Smooth muscle cell (in vitro differentiated cells): ENCODE measurements at regions not wholly inside any gene's neighbourhood (a gene's known extent, or its start where the extent isn't known, plus 50 kb on each side); places are given as distances from the start of the nearest gene placed in this dataset.

Source experiments
- DNase-seq: peaks from one replicate; lab custom pipeline; 2025; ENCODE audit not compliant: unreplicated experiment; lab: John Stamatoyannopoulos, UW
- H2AFZ ChIP-seq: fragments of 200-600 bp; sonication (generic); 2 replicates; pipeline ENCODE4 v1.6.0; 2016; ENCODE audit warnings: antibody characterized with exemption, low read depth, mild to moderate bottlenecking
- H3F3A ChIP-seq: fragments of 200-600 bp; sonication (generic); 2 replicates; pipeline ENCODE4 v1.6.0; 2017; ENCODE audit warnings: antibody characterized with exemption, low read depth
- H3K27ac ChIP-seq: fragments of 200-600 bp; sonication (generic); 2 replicates; pipeline ENCODE4 v1.5.1; 2016; ENCODE audit warnings: low read depth, mild to moderate bottlenecking
- H3K27me3 ChIP-seq: fragments of 200-600 bp; sonication (generic); 2 replicates; pipeline ENCODE4 v1.6.1; 2016; ENCODE audit warnings: low read depth, mild to moderate bottlenecking
- H3K36me3 ChIP-seq: fragments of 200-600 bp; sonication (generic); 2 replicates; pipeline ENCODE4 v1.5.1; 2016; ENCODE audit warnings: low read depth
- H3K4me1 ChIP-seq: fragments of 200-600 bp; sonication (generic); 2 replicates; pipeline ENCODE4 v1.5.1; 2016; ENCODE audit warnings: low read depth
- H3K4me2 ChIP-seq: fragments of 200-600 bp; sonication (generic); 2 replicates; pipeline ENCODE4 v1.6.0; 2016; ENCODE audit warnings: mild to moderate bottlenecking
- H3K4me3 ChIP-seq: fragments of 200-600 bp; sonication (generic); 2 replicates; pipeline ENCODE4 v1.5.1; 2016; ENCODE audit warnings: mild to moderate bottlenecking
- H3K79me2 ChIP-seq: fragments of 200-600 bp; sonication (generic); 2 replicates; pipeline ENCODE4 v1.6.0; 2016; ENCODE audit warnings: low read depth, mild to moderate bottlenecking
- H3K9ac ChIP-seq: fragments of 200-600 bp; sonication (generic); 2 replicates; pipeline ENCODE4 v1.6.0; 2016; ENCODE audit warnings: low read depth
- H3K9me3 ChIP-seq: fragments of 200-600 bp; sonication (generic); replicated peaks from 2 replicates; pipeline ENCODE4 v1.5.1; 2016; ENCODE audit warnings: low read depth
- H4K20me1 ChIP-seq: fragments of 200-600 bp; sonication (generic); 2 replicates; pipeline ENCODE4 v1.6.0; 2016; ENCODE audit warnings: low read depth
- WGBS: methylation state at CpG from one replicate; pipeline ENCODE4 v1.1.7; 2016; ENCODE audit warnings: low lambda C conversion rate; 5-methylcytosine and 5-hydroxymethylcytosine counted together
- TF ChIP-seq, protein P1 (sequence below): fragments of 200-600 bp; sonication (generic); IDR thresholded peaks from 2 replicates; pipeline ENCODE4 v1.5.1; 2017; ENCODE audit warnings: borderline replicate concordance, mild to moderate bottlenecking, antibody characterized with exemption; ENCODE audit not compliant: insufficient read depth, poor library complexity, severe bottlenecking

DNA sequence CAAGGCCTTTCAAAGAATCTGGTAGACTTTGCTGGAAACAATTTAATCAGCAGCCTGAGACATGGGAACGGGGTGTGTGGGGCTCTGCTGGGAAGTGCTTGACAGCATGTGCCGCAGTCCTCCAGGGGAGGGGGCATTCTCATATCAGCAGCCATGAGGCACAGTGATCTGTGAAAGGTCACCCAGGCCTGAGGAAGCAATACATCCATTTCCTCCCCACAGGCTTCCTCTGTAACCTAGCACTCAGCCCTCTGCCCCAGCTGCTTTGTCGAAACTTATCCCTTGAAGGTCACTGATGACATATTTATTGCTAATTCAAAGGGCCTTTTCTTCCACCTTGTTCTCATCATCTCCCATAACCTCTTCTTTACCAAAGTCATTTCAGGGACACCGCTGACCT lies 103.3 kb downstream of the TNFAIP3 start:
- Histone ChIP-seq H3K9me3 (no peaks in the 10 kb centered on the region), H3K27me3 (no peaks in the 10 kb centered on the region), H4K20me1 (no peaks in the 10 kb centered on the region), H3K36me3 (no peaks in the 10 kb centered on the region), H3K9ac (no peak overlapping the region), H3K4me3 (no peak overlapping the region), H3K79me2 (no peaks in the 10 kb centered on the region), H3K4me2 (no peak overlapping the region), H2AFZ (no peak overlapping the region), H3F3A (no peaks in the 10 kb centered on the region), H3K27ac (no peak overlapping the region), H3K4me1 (no peaks in the 10 kb centered on the region)
- TF ChIP-seq, protein P1, sequence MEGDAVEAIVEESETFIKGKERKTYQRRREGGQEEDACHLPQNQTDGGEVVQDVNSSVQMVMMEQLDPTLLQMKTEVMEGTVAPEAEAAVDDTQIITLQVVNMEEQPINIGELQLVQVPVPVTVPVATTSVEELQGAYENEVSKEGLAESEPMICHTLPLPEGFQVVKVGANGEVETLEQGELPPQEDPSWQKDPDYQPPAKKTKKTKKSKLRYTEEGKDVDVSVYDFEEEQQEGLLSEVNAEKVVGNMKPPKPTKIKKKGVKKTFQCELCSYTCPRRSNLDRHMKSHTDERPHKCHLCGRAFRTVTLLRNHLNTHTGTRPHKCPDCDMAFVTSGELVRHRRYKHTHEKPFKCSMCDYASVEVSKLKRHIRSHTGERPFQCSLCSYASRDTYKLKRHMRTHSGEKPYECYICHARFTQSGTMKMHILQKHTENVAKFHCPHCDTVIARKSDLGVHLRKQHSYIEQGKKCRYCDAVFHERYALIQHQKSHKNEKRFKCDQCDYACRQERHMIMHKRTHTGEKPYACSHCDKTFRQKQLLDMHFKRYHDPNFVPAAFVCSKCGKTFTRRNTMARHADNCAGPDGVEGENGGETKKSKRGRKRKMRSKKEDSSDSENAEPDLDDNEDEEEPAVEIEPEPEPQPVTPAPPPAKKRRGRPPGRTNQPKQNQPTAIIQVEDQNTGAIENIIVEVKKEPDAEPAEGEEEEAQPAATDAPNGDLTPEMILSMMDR, result no peak
- no peak for DNase-seq
- WGBS, result 58% methylated on average over 4 of the region's 4 CpGs

DNA sequence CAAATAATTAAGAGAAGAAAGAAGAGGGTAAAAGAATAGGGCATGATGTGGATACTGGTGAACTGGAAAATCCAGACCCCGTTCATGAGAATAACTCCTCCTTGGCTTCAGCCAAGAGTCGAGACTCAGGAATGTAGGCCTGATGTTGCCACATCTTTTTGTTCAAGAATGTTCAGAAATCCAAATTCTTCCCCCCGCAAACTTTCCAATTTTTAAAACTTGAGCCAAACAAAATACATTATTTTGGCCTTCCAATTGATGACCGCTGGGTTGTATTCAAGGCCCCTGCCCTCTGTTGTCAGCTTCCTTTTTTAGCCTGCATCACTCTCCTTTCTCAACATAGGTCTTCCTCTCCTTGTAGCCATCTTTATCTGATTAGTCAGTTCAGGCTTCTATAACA lies 106.1 kb downstream of the TNFAIP3 start:
- H3K79me2 ChIP-seq, result no peaks in the 10 kb centered on the region
- no peak overlapping the region for H3K27ac ChIP-seq
- DNase-seq, result no peak
- H3K36me3 ChIP-seq, result no peaks in the 10 kb centered on the region
- H3K9me3 ChIP-seq, result no peaks in the 10 kb centered on the region
- no peaks in the 10 kb centered on the region for H3F3A ChIP-seq
- no peaks in the 10 kb centered on the region for H4K20me1 ChIP-seq
- no peaks in the 10 kb centered on the region for H3K27me3 ChIP-seq
- 84% methylated on average over 4 of the region's 4 CpGs for WGBS
- no peak overlapping the region for H2AFZ ChIP-seq
- H3K4me3 ChIP-seq, result no peak overlapping the region
- H3K9ac ChIP-seq, result no peak overlapping the region
- no peaks in the 10 kb centered on the region for H3K4me1 ChIP-seq
- TF ChIP-seq, protein P1, result no peak
- no peak overlapping the region for H3K4me2 ChIP-seq

DNA sequence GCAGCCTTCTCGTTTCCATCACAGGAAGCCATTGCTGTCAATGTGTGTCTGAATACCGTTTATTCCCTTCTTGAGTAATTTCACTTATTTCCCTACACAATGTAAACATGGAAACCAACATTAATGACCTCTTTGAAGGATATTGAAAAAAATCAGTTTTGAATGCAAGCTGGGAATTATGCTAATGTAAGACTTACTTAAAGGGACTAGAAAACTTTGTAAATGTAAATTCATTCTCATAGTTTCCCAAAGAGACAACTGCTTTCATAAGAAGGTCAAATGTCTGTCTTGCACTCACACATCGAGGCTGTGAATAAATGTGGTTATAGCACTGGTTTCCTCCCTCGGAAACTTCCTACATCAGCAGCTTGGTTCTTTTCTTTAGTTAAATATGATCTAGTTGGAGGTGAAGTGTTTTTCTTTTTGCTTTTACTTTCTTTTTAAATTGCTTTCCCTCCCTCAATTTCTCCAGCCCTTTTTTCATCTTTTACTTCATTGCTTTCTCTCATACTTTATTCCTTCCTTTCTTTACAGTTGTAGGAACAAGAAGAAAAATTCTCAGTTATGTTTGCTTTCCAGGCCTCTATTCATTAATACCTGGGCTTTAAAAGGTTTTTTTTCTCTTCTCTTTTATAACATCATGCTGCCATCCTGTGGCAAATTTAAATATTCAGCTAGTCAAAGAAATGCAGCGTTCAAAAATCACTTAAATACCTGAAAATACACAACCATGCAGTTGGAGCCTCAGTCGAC lies 108.3 kb downstream of the TNFAIP3 start:
- peak overlapping the region; percentile 31 for H2AFZ ChIP-seq
- no peaks in the 10 kb centered on the region for H3K27me3 ChIP-seq
- no peak overlapping the region for H3K4me2 ChIP-seq
- 64% methylated on average over 6 of the region's 6 CpGs for WGBS
- TF ChIP-seq, protein P1, result peak; percentile 38
- no peak for DNase-seq
- H3K9ac ChIP-seq, result peak overlapping the region; percentile 13
- no peaks in the 10 kb centered on the region for H3K79me2 ChIP-seq
- no peaks in the 10 kb centered on the region for H3F3A ChIP-seq
- no peaks in the 10 kb centered on the region for H3K9me3 ChIP-seq
- no peaks in the 10 kb centered on the region for H4K20me1 ChIP-seq
- no peaks in the 10 kb centered on the region for H3K36me3 ChIP-seq
- H3K4me3 ChIP-seq, result no peak overlapping the region
- H3K27ac ChIP-seq, result no peak overlapping the region
- no peaks in the 10 kb centered on the region for H3K4me1 ChIP-seq

DNA sequence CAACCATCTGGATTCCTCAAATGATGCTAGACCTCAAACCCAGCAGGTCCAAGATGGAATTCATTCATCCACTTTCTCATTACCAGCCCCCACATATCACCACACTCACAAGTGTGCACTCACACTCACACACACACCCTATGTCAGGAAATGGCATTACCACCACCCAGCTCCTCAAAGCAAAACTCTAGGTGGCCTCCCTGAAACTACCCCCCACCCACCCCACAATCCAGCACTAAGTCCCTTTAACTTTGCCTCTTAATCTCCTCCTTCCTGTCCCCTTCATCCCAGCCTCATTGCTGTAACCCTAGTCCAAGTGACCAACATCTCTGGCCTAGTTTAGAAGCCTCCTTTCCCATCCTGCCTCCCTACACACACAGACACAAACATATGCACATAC lies 109.4 kb downstream of the TNFAIP3 start:
- no peak overlapping the region for H2AFZ ChIP-seq
- no peaks in the 10 kb centered on the region for H3K4me1 ChIP-seq
- no peaks in the 10 kb centered on the region for H3K79me2 ChIP-seq
- H3K9me3 ChIP-seq, result no peaks in the 10 kb centered on the region
- no peak overlapping the region for H3K27ac ChIP-seq
- no peak overlapping the region for H3K4me2 ChIP-seq
- no peaks in the 10 kb centered on the region for H3K36me3 ChIP-seq
- H3K27me3 ChIP-seq, result no peaks in the 10 kb centered on the region
- no peak overlapping the region for H3K9ac ChIP-seq
- TF ChIP-seq, protein P1, result no peak
- H4K20me1 ChIP-seq, result no peaks in the 10 kb centered on the region
- no peaks in the 10 kb centered on the region for H3F3A ChIP-seq
- DNase-seq, result no peak
- H3K4me3 ChIP-seq, result no peak overlapping the region
